DOHH2 (cell line): ENCODE measurements at regions not wholly inside any gene's neighbourhood (a gene's known extent, or its start where the extent isn't known, plus 50 kb on each side); places are given as distances from the start of the nearest gene placed in this dataset.

ENCODE experiments used
- H3F3A ChIP-seq: fragments of 200-600 bp; sonication (generic), shearing (Covaris generic); 2 replicates; pipeline ENCODE4 v1.6.0; 2016; ENCODE audit warnings: antibody characterized with exemption, mild to moderate bottlenecking; ENCODE audit not compliant: control insufficient read depth, insufficient read depth
- H3K27ac ChIP-seq: fragments of 200-600 bp; sonication (generic); 2 replicates; pipeline ENCODE4 v1.5.1; 2014; ENCODE audit warnings: low read depth, mild to moderate bottlenecking, low read length, moderate library complexity
- H3K27me3 ChIP-seq: fragments of 200-600 bp; sonication (generic); 2 replicates; pipeline ENCODE4 v1.6.1; 2014; ENCODE audit warnings: mild to moderate bottlenecking, low read length, mixed read lengths; ENCODE audit not compliant: control insufficient read depth
- H3K36me3 ChIP-seq: fragments of 200-600 bp; sonication (generic); 2 replicates; pipeline ENCODE4 v1.6.1; 2014; ENCODE audit warnings: mild to moderate bottlenecking, low read length, moderate library complexity, mixed read lengths; ENCODE audit not compliant: control insufficient read depth
- H3K4me1 ChIP-seq: fragments of 200-600 bp; sonication (generic); 2 replicates; pipeline ENCODE4 v1.6.1; 2014; ENCODE audit warnings: mild to moderate bottlenecking, low read length, mixed read lengths; ENCODE audit not compliant: control insufficient read depth
- H3K4me2 ChIP-seq: fragments of 200-600 bp; sonication (generic); 2 replicates; pipeline ENCODE4 v1.6.0; 2014; ENCODE audit warnings: mild to moderate bottlenecking, low read length, moderate library complexity
- H3K4me3 ChIP-seq: fragments of 200-600 bp; sonication (generic); 2 replicates; pipeline ENCODE4 v1.5.1; 2014; ENCODE audit warnings: mild to moderate bottlenecking, low read length, mixed read lengths
- H3K79me2 ChIP-seq: fragments of 200-600 bp; sonication (generic); 2 replicates; pipeline ENCODE4 v1.6.1; 2014; ENCODE audit warnings: mild to moderate bottlenecking, low read length, mixed read lengths; ENCODE audit not compliant: control insufficient read depth
- H3K9me2 ChIP-seq: fragments of 200-600 bp; sonication (generic); replicated peaks from 2 replicates; pipeline ENCODE4 v1.6.1; 2014; ENCODE audit warnings: mild to moderate bottlenecking, low read length, mixed read lengths; ENCODE audit not compliant: control insufficient read depth
- H3K9me3 ChIP-seq: fragments of 200-600 bp; sonication (generic); 2 replicates; pipeline ENCODE4 v1.6.1; 2014; ENCODE audit warnings: antibody characterized with exemption, low read length, mixed read lengths; ENCODE audit not compliant: control insufficient read depth, insufficient read depth
- H4K20me1 ChIP-seq: fragments of 200-600 bp; sonication (generic); 2 replicates; pipeline ENCODE4 v1.6.0; 2014; ENCODE audit warnings: low read depth, mild to moderate bottlenecking, antibody characterized with exemption, low read length, moderate library complexity; ENCODE audit not compliant: control insufficient read depth, insufficient read depth
- CTCF ChIP-seq: fragments of 200-600 bp; sonication (generic); IDR thresholded peaks from one replicate; pipeline ENCODE4 v1.5.1; 2014; ENCODE audit warnings: antibody characterized with exemption, mild to moderate bottlenecking, low read depth, low read length; ENCODE audit not compliant: poor library complexity, severe bottlenecking
- EZH2phosphoT487 ChIP-seq: fragments of 200-600 bp; sonication (generic); IDR thresholded peaks from 2 replicates; pipeline ENCODE4 v1.6.1; 2017; ENCODE audit warnings: borderline replicate concordance, mild to moderate bottlenecking, antibody characterized with exemption, low read length, moderate library complexity, mixed read lengths

GRCh38 chr11:15481871-15482270 is 367.1 kb downstream of the INSC start:
- Histone ChIP-seq H4K20me1 (no peaks in the 10 kb centered on the region), H3F3A (no peaks in the 10 kb centered on the region), H3K79me2 (no peaks in the 10 kb centered on the region), H3K36me3 (no peaks in the 10 kb centered on the region), H3K4me2 (no peak overlapping the region), H3K27ac (no peak overlapping the region), H3K4me3 (no peak overlapping the region), H3K9me3 (no peaks in the 10 kb centered on the region), H3K9me2 (no peaks in the 10 kb centered on the region), H3K4me1 (no peaks in the 10 kb centered on the region), H3K27me3 (no peaks in the 10 kb centered on the region)
- TF ChIP-seq EZH2phosphoT487 (no peak), CTCF (no peak)

- Histone ChIP-seq H3K9me2 (no peaks in the 10 kb centered on the region), H3K4me1 (no peaks in the 10 kb centered on the region), H3K9me3 (no peaks in the 10 kb centered on the region), H3K27ac (no peak overlapping the region), H3K4me2 (no peak overlapping the region), H3K36me3 (no peaks in the 10 kb centered on the region), H3K4me3 (no peak overlapping the region), H3K79me2 (no peaks in the 10 kb centered on the region), H4K20me1 (no peaks in the 10 kb centered on the region), H3K27me3 (no peaks in the 10 kb centered on the region), H3F3A (no peaks in the 10 kb centered on the region)
- TF ChIP-seq CTCF: no peak
- no peak for TF ChIP-seq EZH2phosphoT487
Observed at GRCh38 chr11:15483205-15483604, 368.5 kb downstream of the INSC start.

- no peaks in the 10 kb centered on the region for H3K4me1 ChIP-seq
- H4K20me1 ChIP-seq: no peaks in the 10 kb centered on the region
- no peaks in the 10 kb centered on the region for H3K9me2 ChIP-seq
- H3K27ac ChIP-seq: no peak overlapping the region
- H3K4me3 ChIP-seq: no peak overlapping the region
- H3K36me3 ChIP-seq: no peaks in the 10 kb centered on the region
- no peak overlapping the region for H3K4me2 ChIP-seq
- no peaks in the 10 kb centered on the region for H3K79me2 ChIP-seq
- no peaks in the 10 kb centered on the region for H3K9me3 ChIP-seq
- H3F3A ChIP-seq: no peaks in the 10 kb centered on the region
- H3K27me3 ChIP-seq: no peaks in the 10 kb centered on the region
- TF ChIP-seq CTCF: no peak
- TF ChIP-seq EZH2phosphoT487: no peak
Observed at GRCh38 chr11:15484398-15484797, 369.7 kb downstream of the INSC start.

GRCh38 chr11:15485432-15485831 is 370.7 kb downstream of the INSC start:
- Histone ChIP-seq H3K4me3 (no peak overlapping the region), H3K4me2 (no peak overlapping the region), H3K79me2 (no peaks in the 10 kb centered on the region), H3K36me3 (no peaks in the 10 kb centered on the region), H3K4me1 (no peaks in the 10 kb centered on the region), H3F3A (no peaks in the 10 kb centered on the region), H3K27ac (no peak overlapping the region), H3K9me3 (no peaks in the 10 kb centered on the region), H3K27me3 (no peaks in the 10 kb centered on the region), H3K9me2 (no peaks in the 10 kb centered on the region), H4K20me1 (no peaks in the 10 kb centered on the region)
- TF ChIP-seq CTCF (no peak), EZH2phosphoT487 (no peak)
